ENCODE measurements at regions not wholly inside any gene's neighbourhood (a gene's known extent, or its start where the extent isn't known, plus 50 kb on each side); places are given as distances from the start of the nearest gene placed in this dataset.
"Not testable (repeated sequence)": the region's sequence is repeated elsewhere in the genome, so short reads cannot be mapped to it uniquely, and the experiment has no call there.

DNA sequence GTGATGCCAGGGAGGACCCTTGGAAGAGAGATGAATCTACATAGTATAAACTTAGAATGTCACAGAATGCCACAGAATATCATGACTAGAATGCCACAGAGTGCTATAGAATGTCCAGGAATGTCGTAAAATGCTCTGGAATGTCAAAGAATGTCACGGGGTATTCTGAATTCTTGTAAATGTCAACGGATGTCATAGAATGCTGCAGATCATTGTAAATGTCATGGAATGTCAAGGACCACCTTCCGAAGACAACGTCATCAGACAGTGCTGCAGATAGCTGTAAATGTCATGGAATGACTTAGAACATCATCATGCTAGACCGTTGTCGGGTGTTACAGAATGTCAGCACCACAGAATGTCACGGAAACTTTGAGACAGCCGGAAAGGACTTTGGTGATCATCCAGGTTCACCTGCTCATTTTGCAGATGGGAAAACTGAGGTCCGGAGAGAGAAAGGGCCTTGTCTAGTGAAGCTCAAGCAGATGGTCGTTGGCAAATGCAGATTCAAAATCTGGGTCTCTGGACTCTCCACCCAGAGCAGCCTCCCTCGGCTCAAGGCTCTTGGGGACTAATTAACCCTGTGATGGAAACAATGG lies 117.1 kb downstream of the LHX2 start:
- no peak overlapping the region for H3K4me3 ChIP-seq (ENCODE audit: low read length in 3 of 3)
- no peak for DNase-seq
- H3K27me3 ChIP-seq (ENCODE audit: control insufficient read depth, insufficient read depth, low read length) = no peaks in the 10 kb centered on the region
- H3K9ac ChIP-seq (ENCODE audit: low read length in 3 of 3) = no peak overlapping the region
- no peaks in the 10 kb centered on the region for H3K36me3 ChIP-seq (ENCODE audit: control insufficient read depth in 2 of 3, insufficient read depth in 3 of 3, low read length in 3 of 3)
- H3K4me1 ChIP-seq (ENCODE audit: control insufficient read depth in 2 of 3, insufficient read depth in 2 of 3, low read depth in 1 of 3, low read length in 3 of 3) = no peaks in the 10 kb centered on the region
- FAIRE-seq = no peak
- intact Hi-C loops (cut with DNase I) = no loop called here
- H3K27ac ChIP-seq (ENCODE audit: low read depth in 2 of 2, low read length in 2 of 2) = no peak overlapping the region
- H3K9me3 ChIP-seq (ENCODE audit: control insufficient read depth in 2 of 3, insufficient read depth in 1 of 3, low read length in 3 of 3) = no peaks in the 10 kb centered on the region
- TF ChIP-seq, protein P1, sequence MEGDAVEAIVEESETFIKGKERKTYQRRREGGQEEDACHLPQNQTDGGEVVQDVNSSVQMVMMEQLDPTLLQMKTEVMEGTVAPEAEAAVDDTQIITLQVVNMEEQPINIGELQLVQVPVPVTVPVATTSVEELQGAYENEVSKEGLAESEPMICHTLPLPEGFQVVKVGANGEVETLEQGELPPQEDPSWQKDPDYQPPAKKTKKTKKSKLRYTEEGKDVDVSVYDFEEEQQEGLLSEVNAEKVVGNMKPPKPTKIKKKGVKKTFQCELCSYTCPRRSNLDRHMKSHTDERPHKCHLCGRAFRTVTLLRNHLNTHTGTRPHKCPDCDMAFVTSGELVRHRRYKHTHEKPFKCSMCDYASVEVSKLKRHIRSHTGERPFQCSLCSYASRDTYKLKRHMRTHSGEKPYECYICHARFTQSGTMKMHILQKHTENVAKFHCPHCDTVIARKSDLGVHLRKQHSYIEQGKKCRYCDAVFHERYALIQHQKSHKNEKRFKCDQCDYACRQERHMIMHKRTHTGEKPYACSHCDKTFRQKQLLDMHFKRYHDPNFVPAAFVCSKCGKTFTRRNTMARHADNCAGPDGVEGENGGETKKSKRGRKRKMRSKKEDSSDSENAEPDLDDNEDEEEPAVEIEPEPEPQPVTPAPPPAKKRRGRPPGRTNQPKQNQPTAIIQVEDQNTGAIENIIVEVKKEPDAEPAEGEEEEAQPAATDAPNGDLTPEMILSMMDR (IDR thresholded peaks at IDR 0.05; ENCODE audit: borderline replicate concordance, extremely low read depth, insufficient read depth) = no peak

DNA sequence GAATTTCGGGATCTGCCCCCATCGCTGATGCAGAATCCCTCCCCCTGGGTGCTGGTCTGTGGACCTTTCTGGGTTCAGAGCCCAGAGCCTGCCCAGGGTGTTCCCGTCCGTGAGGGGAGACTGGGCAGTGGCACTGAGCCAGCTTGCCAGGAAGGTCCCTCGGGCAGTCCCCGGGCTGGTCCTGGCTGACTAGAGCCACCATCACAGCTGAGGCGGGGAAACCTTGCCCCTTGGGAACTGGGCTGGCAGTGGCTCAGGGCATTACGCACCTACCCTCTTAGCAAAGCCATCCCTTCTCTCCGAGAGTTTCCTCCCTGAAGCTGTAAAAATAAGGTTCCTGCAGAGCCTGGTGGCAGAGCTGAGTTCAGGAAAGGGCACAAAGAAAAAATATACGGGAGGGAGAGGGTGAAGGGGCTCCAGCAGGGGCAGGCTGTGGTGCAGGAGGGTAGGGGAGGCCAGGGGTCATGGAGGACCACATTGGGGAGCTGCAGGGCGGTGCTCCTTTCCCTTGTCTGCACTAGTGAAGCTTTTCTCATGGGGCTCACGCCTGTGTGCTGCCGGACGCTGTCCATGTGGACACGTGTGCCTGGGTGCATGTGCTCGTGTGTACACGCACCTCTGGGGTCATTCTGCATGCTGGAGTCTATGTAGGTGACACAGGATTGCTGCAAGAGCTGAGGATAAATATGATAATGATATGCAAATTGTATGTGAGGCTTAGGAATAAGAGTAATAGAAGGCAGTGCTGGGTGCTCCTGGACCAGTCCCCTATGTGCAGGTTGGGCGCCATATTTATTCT lies 118.9 kb downstream of the LHX2 start:
- H3K27ac ChIP-seq (ENCODE audit: low read depth in 2 of 2, low read length in 2 of 2) = no peak overlapping the region
- DNase-seq = no peak
- no peaks in the 10 kb centered on the region for H3K36me3 ChIP-seq (ENCODE audit: control insufficient read depth in 2 of 3, insufficient read depth in 3 of 3, low read length in 3 of 3)
- TF ChIP-seq, protein P1 (IDR thresholded peaks at IDR 0.05; ENCODE audit: borderline replicate concordance, extremely low read depth, insufficient read depth) = no peak
- H3K9me3 ChIP-seq (ENCODE audit: control insufficient read depth in 2 of 3, insufficient read depth in 1 of 3, low read length in 3 of 3) = no peaks in the 10 kb centered on the region
- no peak overlapping the region for H3K4me3 ChIP-seq (ENCODE audit: low read length in 3 of 3)
- no peak overlapping the region for H3K9ac ChIP-seq (ENCODE audit: low read length in 3 of 3)
- no peaks in the 10 kb centered on the region for H3K27me3 ChIP-seq (ENCODE audit: control insufficient read depth, insufficient read depth, low read length)
- no peaks in the 10 kb centered on the region for H3K4me1 ChIP-seq (ENCODE audit: control insufficient read depth in 2 of 3, insufficient read depth in 2 of 3, low read depth in 1 of 3, low read length in 3 of 3)
- no peak for FAIRE-seq
- intact Hi-C loops (cut with DNase I) = loop anchor here (5.0 kb wide), 1 partner anchor 192 kb away; no protein-coding TSS in a partner anchor

DNA sequence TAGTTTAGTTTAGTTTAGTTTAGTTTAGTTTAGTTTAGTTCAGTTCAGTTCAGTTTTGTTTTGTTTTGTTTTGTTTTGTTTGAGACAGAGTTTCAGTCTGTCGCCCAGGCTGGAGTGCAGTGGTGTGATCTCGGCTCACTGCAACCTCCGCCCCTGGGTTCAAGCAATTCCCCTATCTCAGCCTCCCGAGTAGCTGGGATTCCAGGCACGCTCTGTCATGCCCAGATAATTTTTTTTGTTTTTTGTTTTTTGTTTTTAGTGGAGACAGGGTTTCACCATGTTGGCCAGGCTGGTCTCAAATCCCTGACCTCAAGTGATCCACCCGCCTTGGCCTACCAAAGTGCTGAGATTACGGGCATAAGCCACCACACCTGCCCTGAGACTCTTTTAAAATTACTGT lies 120.0 kb downstream of the LHX2 start:
- not testable (repeated sequence) for H3K9me3 ChIP-seq (ENCODE audit: control insufficient read depth in 2 of 3, insufficient read depth in 1 of 3, low read length in 3 of 3); H3K27me3 ChIP-seq (ENCODE audit: control insufficient read depth, insufficient read depth, low read length); H3K9ac ChIP-seq (ENCODE audit: low read length in 3 of 3); H3K27ac ChIP-seq (ENCODE audit: low read depth in 2 of 2, low read length in 2 of 2); H3K4me1 ChIP-seq (ENCODE audit: control insufficient read depth in 2 of 3, insufficient read depth in 2 of 3, low read depth in 1 of 3, low read length in 3 of 3); H3K36me3 ChIP-seq (ENCODE audit: control insufficient read depth in 2 of 3, insufficient read depth in 3 of 3, low read length in 3 of 3); H3K4me3 ChIP-seq (ENCODE audit: low read length in 3 of 3); FAIRE-seq; DNase-seq
- intact Hi-C loops (cut with DNase I) = loop anchor here (5.0 kb wide), 1 partner anchor 191 kb away; no protein-coding TSS in a partner anchor

DNA sequence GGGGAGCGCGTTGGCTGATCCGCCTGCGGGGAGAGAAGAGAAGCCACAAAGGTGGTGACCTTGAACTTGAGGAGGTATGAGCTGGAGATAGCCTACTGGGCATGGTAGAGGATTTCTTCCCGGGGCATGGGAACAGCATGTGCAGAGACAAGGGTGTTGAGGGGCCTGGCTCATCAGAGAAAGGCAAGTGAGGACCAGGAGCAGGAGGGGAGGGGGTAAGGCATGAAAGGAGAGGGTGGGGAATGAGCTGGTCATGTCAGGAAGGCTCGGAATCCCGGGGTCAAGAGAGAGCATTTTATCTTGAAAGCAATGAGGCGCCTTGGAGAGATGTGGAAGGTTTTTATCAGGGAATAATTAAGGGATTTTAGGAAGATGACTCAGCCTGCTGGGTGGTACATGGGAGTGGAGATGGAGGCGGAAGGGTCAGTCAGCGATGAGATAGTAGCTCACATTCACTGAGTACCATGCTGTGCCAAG lies 121.1 kb downstream of the LHX2 start:
- no peak for FAIRE-seq
- intact Hi-C loops (cut with DNase I) = loop anchor here (5.0 kb wide), 1 partner anchor 190 kb away; no protein-coding TSS in a partner anchor

More for the DNA sequence above, 121.1 kb downstream of the LHX2 start:
- Histone ChIP-seq H3K9me3 (ENCODE audit: control insufficient read depth in 2 of 3, insufficient read depth in 1 of 3, low read length in 3 of 3) (no peaks in the 10 kb centered on the region), H3K4me3 (ENCODE audit: low read length in 3 of 3) (no peak overlapping the region), H3K27ac (ENCODE audit: low read depth in 2 of 2, low read length in 2 of 2) (no peak overlapping the region), H3K4me1 (ENCODE audit: control insufficient read depth in 2 of 3, insufficient read depth in 2 of 3, low read depth in 1 of 3, low read length in 3 of 3) (no peaks in the 10 kb centered on the region), H3K27me3 (ENCODE audit: control insufficient read depth, insufficient read depth, low read length) (no peaks in the 10 kb centered on the region), H3K9ac (ENCODE audit: low read length in 3 of 3) (no peak overlapping the region), H3K36me3 (ENCODE audit: control insufficient read depth in 2 of 3, insufficient read depth in 3 of 3, low read length in 3 of 3) (no peaks in the 10 kb centered on the region)
- DNase-seq = no peak
- TF ChIP-seq, protein P1 (IDR thresholded peaks at IDR 0.05; ENCODE audit: borderline replicate concordance, extremely low read depth, insufficient read depth) = no peak

Measured in kidney (tissue), 13 donors.